AG04449 (cell line): ENCODE measurements at regions not wholly inside any gene's neighbourhood (a gene's known extent, or its start where the extent isn't known, plus 50 kb on each side); places are given as distances from the start of the nearest gene placed in this dataset.

Experiments used
- CTCF ChIA-PET: fragments of 350-600 bp; formaldehyde crosslinking; extraction: SDS; loops from one replicate; lab custom pipeline; 2021; ENCODE audit warnings: antibody characterized with exemption; lab: Yijun Ruan, JAX
- POLR2A ChIA-PET: fragments of 400-600, 350-600 bp; formaldehyde crosslinking; extraction: SDS; loops from one replicate; lab custom pipeline; 2020; ENCODE audit warnings: antibody characterized with exemption, inconsistent platforms; lab: Yijun Ruan, JAX
- DNase-seq: peaks from one replicate; pipeline ENCODE4 v3.0.0-alpha.2; 2010; ENCODE audit warnings: low read depth, low spot score
- H3K4me3 ChIP-seq: 2 replicates; pipeline ENCODE4 v1.5.1; 2011; ENCODE audit warnings: low read depth, mild to moderate bottlenecking, control low read depth, low read length
- CTCF ChIP-seq: IDR thresholded peaks from one replicate; pipeline ENCODE4 v1.5.1; 2011; ENCODE audit warnings: mild to moderate bottlenecking, moderate library complexity, low read length, control low read depth, inconsistent platforms; ENCODE audit not compliant: insufficient read depth; ENCODE audit errors: missing control alignments

- TF ChIP-seq CTCF: no peak
- no peak overlapping the region for H3K4me3 ChIP-seq
- ChIA-PET CTCF (no interaction called here), POLR2A (no interaction called here)
- DNase-seq: no peak
These were observed 126.5 kb upstream of the NBEA start for GRCh38 chr13:34815526-34815925.

DNA sequence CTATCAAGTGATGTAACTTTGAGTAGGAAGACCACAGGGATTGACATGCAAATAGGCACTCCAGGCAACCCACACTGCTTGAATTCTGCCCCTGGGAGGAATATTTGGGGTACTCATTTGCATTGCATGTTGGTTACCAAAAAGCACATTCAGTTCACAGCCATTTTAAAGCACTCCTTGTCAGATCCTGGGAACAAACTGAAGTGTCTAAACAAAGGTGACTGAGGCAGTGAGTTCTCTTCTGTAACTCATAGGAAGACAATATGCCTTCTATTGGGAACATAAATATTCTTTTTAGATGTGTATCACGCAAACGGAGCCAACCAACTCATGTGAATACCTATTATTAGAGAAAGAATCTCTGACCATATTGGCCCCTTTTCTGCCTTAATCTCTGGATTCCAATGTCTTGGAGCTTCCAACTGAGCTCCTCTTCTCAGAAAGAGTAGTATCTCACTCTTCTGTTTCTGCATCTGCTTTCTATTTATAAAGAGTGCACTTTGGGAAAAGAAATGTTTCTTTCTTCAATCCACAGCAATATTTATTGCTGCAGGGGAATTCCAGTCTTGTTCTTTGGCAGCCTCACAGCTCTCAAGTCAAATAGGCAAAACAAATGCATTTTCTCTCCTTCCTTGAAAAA is 125.7 kb upstream of the NBEA start:
- ChIA-PET POLR2A (no interaction called here), CTCF (no interaction called here)
- H3K4me3 ChIP-seq: no peak overlapping the region
- DNase-seq: peak; percentile 12
- no peak for TF ChIP-seq CTCF

DNA sequence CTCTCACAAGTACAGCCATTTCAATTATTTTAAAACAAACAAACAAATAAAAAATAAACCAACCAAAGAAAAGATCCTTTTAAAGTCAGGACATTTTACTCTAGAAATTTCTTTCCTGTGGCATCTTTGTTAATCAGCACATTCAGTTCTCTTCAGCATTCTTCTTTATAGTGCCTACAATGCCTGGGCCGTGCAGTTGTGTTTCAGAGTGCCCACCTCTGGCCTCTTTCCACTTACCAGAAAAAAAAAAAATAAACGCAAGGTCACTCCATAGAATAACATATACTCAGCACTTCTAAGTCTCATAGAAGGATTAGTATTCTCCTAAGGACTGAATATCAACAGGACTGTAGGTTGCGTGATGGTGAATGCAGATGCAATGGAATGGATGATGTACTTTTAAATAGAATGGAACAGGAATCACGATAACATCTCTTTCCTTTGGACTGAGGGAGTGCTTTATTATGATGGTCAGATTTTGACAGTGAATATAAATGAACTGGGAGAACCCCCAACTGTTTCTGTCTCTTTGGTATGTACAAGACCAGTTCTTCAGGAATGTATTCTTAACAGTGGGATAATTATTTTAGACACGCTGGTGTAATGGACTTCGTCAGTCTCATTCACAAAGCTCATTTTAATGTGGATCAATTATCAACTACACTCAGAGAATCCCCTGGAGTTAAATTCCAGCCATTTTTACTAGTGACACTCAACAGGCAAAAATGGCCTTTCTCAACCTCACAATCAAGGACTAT is 125.0 kb upstream of the NBEA start:
- TF ChIP-seq CTCF: no peak
- ChIA-PET CTCF (no interaction called here), POLR2A (no interaction called here)
- DNase-seq: no peak
- no peak overlapping the region for H3K4me3 ChIP-seq

DNA sequence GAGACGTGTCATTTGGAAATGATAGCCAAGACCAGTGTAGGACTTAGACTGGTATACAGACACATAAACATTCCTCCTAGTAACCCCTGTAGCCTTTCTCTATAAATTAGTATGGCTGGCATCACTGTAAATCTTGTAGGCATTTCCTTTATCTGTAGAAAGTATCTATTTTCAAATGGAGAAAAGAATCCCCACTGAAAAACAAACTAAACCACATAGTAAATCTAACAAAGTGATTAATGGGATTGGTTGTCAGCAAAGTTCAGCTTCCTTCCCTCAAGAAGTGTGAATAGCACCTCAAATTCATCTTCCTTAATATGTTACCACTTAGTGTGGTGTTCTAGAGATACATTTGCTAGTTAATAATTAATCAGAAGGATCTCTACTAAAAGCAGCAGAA is 119.4 kb upstream of the NBEA start:
- ChIA-PET CTCF (no interaction called here), POLR2A (no interaction called here)
- no peak for DNase-seq
- no peak for TF ChIP-seq CTCF
- H3K4me3 ChIP-seq: no peak overlapping the region

- ChIA-PET CTCF (no interaction called here), POLR2A (no interaction called here)
- no peak for DNase-seq
- TF ChIP-seq CTCF: no peak
- H3K4me3 ChIP-seq: no peak overlapping the region
These were observed 115.6 kb upstream of the NBEA start for GRCh38 chr13:34826432-34826831.

DNA sequence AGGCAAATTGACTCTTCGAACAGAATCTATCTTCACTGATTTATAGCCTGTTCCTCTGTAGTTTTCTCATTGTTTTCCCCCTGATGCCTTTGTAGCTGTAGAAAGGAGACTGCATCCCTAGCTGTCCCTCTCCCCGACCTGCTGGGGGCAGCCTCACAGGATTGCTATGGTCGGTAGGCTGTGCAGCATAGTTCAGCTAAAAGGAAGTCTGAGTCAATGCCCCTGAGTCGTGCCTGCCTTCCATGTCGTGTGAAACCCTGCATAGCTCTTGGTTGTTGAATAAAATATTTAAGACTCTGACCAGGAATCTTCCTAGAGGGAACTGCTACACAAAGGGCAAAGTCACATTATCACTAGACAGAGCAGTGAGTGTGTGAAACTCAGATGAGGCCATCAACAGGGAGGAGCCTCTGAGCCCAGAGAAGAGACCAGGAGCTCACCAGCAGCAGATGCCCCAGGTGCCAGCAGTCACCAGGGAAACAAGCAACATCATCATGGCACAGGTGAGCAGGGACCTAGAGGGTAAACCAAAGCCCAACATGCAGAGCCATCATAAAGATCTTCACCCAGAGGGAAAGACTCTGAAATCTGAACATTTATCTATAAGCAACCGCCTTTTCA is 108.4 kb upstream of the NBEA start:
- ChIA-PET POLR2A (no interaction called here), CTCF (no interaction called here)
- DNase-seq: no peak

More for the DNA sequence above, 108.4 kb upstream of the NBEA start:
- H3K4me3 ChIP-seq: no peak overlapping the region
- TF ChIP-seq CTCF: no peak
